Right lung (tissue), 2 donors: ENCODE measurements at regions not wholly inside any gene's neighbourhood (a gene's known extent, or its start where the extent isn't known, plus 50 kb on each side); places are given as distances from the start of the nearest gene placed in this dataset.

ENCODE experiments used
- DNase-seq, 2 donors: peaks; one replicate each; pipeline ENCODE4 v3.0.0-alpha.2; 2013

- DNase-seq, result no peak
Measured at GRCh38 chr18:41461114-41461513, 493.9 kb upstream of the PIK3C3 start.

- no peak for DNase-seq
Measured at GRCh38 chr18:41459656-41460055, 495.4 kb upstream of the PIK3C3 start.

GRCh38 chr18:41458376-41458775 lies 496.7 kb upstream of the PIK3C3 start:
- no peak for DNase-seq

- DNase-seq, result no peak
Measured at GRCh38 chr18:41457765-41458326, 497.2 kb upstream of the PIK3C3 start.

GRCh38 chr18:41456831-41457230 lies 498.2 kb upstream of the PIK3C3 start:
- no peak for DNase-seq

GRCh38 chr18:41449612-41450011 lies 505.4 kb upstream of the PIK3C3 start:
- no peak for DNase-seq

- DNase-seq, result no peak
Measured at GRCh38 chr18:41444943-41445342, 510.1 kb upstream of the PIK3C3 start.

- DNase-seq, result no peak
Measured at GRCh38 chr18:41436772-41437171, 518.3 kb upstream of the PIK3C3 start.

- DNase-seq, result no peak
Measured at GRCh38 chr18:41418598-41418997, 536.4 kb upstream of the PIK3C3 start.

- DNase-seq, result no peak
Measured at GRCh38 chr18:41416044-41416443, 539.0 kb upstream of the PIK3C3 start.

- DNase-seq, result no peak
Measured at GRCh38 chr18:41410006-41410405, 545.0 kb upstream of the PIK3C3 start.

GRCh38 chr18:41406834-41407233 lies 548.2 kb upstream of the PIK3C3 start:
- DNase-seq, result no peak

GRCh38 chr18:41396861-41397260 lies 558.2 kb upstream of the PIK3C3 start:
- no peak for DNase-seq

- no peak for DNase-seq
Measured at GRCh38 chr18:41396211-41396610, 558.8 kb upstream of the PIK3C3 start.

GRCh38 chr18:41395695-41396094 lies 559.3 kb upstream of the PIK3C3 start:
- DNase-seq, result no peak

GRCh38 chr18:41391616-41392595 lies 563.1 kb upstream of the PIK3C3 start:
- peak; percentile 49 to 66 for DNase-seq

GRCh38 chr18:41390309-41390708 lies 564.7 kb upstream of the PIK3C3 start:
- no peak for DNase-seq

- peak; percentile 46 to 60 for DNase-seq
Measured at GRCh38 chr18:41378598-41378997, 576.4 kb upstream of the PIK3C3 start.

GRCh38 chr18:41373612-41374011 lies 581.4 kb upstream of the PIK3C3 start:
- no peak for DNase-seq

- DNase-seq, result no peak
Measured at GRCh38 chr18:41372046-41372665, 582.9 kb upstream of the PIK3C3 start.

- DNase-seq, result no peak
Measured at GRCh38 chr18:41371156-41372045, 583.6 kb upstream of the PIK3C3 start.

- DNase-seq, result no peak
Measured at GRCh38 chr18:41370740-41371139, 584.3 kb upstream of the PIK3C3 start.
